ENCODE measurements at regions not wholly inside any gene's neighbourhood (a gene's known extent, or its start where the extent isn't known, plus 50 kb on each side); places are given as distances from the start of the nearest gene placed in this dataset.

DNA sequence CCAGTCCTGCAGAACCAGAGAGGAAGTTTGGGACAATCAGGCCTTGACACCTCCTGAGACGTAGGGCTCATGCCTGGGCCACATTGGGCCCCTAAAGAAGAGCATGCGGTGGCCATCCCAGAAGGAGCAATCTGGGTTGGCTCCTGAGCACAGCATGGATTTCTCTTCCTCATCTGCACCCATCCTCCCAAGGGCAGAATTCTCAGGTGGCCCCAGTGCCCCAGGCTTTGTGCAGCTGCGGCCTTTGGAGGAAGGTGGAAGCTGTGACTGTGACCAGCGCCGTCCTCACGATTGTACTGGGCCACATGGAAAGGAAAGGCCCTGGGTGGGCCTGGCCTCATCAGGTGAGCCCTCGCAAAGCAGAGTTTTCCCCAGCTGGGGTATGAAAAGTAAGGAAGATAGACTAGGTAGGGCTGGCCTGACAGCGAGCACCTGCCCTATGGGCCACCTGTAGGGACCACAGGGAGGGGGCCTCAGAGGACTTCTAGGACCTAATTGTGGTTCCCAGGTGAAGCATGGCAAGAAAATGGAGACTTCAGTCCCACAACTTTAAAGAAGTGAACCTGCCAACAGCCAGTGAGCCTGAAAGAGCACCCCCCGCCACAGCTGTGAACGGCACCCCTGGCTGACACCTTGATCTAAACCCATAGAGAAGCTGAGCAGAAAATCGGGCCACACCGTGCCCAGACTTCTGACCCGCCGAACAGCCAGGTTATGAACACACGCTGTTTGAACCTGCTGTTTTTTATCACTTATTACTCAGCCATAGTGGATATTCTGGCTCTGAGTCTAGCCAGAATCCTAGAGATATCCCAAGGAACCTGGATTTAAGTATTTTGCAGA lies 164.1 kb downstream of the IRX2 start:
- H3K36me3 ChIP-seq (replicated peaks; ENCODE audit: low read depth, low read length): no peaks in the 10 kb centered on the region
- H3K27me3 ChIP-seq (ENCODE audit: low read depth, low read length): no peaks in the 10 kb centered on the region
- no peaks in the 10 kb centered on the region for H3K9me3 ChIP-seq (ENCODE audit: insufficient read depth, low read length)
- H2AFZ ChIP-seq (ENCODE audit: low read depth, low read length): no peak overlapping the region
- no peaks in the 10 kb centered on the region for H4K20me1 ChIP-seq (ENCODE audit: insufficient read depth, low read length)
- no peak overlapping the region for H3K4me3 ChIP-seq (ENCODE audit: low read length)
- TF ChIP-seq EZH2phosphoT487 (IDR thresholded peaks at IDR 0.05; ENCODE audit: low read depth): no peak
- TF ChIP-seq CTCF (IDR thresholded peaks at IDR 0.05; ENCODE audit: low read depth, low read length): no peak
- no peaks in the 10 kb centered on the region for H3K79me2 ChIP-seq (ENCODE audit: low read length)
- no peak overlapping the region for H3K27ac ChIP-seq (ENCODE audit: low read length)
- H3K9ac ChIP-seq (ENCODE audit: low read length): no peak overlapping the region
- no peak overlapping the region for H3K4me2 ChIP-seq (ENCODE audit: low read length)
- no peaks in the 10 kb centered on the region for H3K4me1 ChIP-seq (ENCODE audit: low read length)

DNA sequence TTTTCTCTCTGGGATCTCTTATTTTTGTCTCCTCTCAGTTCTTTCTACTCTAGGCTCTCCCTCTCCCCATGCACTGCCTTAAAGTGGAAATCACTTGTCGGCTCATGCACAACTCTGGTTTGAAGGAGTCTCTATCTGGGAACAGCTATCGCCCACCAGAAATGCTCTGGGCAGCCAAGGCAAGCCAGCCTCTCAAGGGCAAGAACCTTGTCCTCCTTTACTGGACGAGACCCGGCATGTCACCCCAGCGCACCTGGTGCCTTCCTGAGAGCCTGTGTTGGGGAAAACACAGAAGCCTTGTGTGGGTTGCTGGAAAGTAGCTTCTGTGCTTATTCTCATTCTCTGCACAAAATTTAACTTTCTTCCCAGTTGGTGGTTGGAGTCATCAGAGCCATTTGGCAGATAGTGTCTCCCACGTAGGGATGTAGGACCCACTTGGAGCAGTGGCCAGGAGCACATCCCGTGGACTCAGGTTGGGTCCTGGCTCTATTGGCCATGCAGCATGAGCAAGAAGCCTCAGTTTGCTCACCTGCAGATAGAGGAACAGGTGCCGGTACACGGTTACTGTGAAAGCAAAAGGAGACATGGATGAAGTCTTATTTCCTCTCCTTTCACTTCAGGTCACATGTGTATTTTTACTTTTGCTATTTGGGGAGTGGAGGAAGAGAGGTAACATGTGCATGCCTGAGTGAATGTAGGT lies 165.3 kb downstream of the IRX2 start:
- no peak overlapping the region for H2AFZ ChIP-seq (ENCODE audit: low read depth, low read length)
- H4K20me1 ChIP-seq (ENCODE audit: insufficient read depth, low read length): no peaks in the 10 kb centered on the region
- no peaks in the 10 kb centered on the region for H3K27me3 ChIP-seq (ENCODE audit: low read depth, low read length)
- H3K9ac ChIP-seq (ENCODE audit: low read length): no peak overlapping the region
- H3K9me3 ChIP-seq (ENCODE audit: insufficient read depth, low read length): no peaks in the 10 kb centered on the region
- H3K4me1 ChIP-seq (ENCODE audit: low read length): no peaks in the 10 kb centered on the region
- TF ChIP-seq CTCF (IDR thresholded peaks at IDR 0.05; ENCODE audit: low read depth, low read length) (no peak), EZH2phosphoT487 (IDR thresholded peaks at IDR 0.05; ENCODE audit: low read depth) (no peak)
- H3K4me3 ChIP-seq (ENCODE audit: low read length): no peak overlapping the region
- no peaks in the 10 kb centered on the region for H3K79me2 ChIP-seq (ENCODE audit: low read length)
- H3K36me3 ChIP-seq (replicated peaks; ENCODE audit: low read depth, low read length): no peaks in the 10 kb centered on the region
- no peak overlapping the region for H3K4me2 ChIP-seq (ENCODE audit: low read length)
- H3K27ac ChIP-seq (ENCODE audit: low read length): no peak overlapping the region

- TF ChIP-seq CTCF (IDR thresholded peaks at IDR 0.05; ENCODE audit: low read depth, low read length): no peak
- TF ChIP-seq EZH2phosphoT487 (IDR thresholded peaks at IDR 0.05; ENCODE audit: low read depth): no peak
- no peak overlapping the region for H3K4me3 ChIP-seq (ENCODE audit: low read length)
- H3K9me3 ChIP-seq (ENCODE audit: insufficient read depth, low read length): no peaks in the 10 kb centered on the region
- no peak overlapping the region for H3K9ac ChIP-seq (ENCODE audit: low read length)
- no peaks in the 10 kb centered on the region for H3K4me1 ChIP-seq (ENCODE audit: low read length)
- H3K36me3 ChIP-seq (replicated peaks; ENCODE audit: low read depth, low read length): no peaks in the 10 kb centered on the region
- H3K4me2 ChIP-seq (ENCODE audit: low read length): no peak overlapping the region
- H4K20me1 ChIP-seq (ENCODE audit: insufficient read depth, low read length): no peaks in the 10 kb centered on the region
- no peaks in the 10 kb centered on the region for H3K79me2 ChIP-seq (ENCODE audit: low read length)
- H3K27me3 ChIP-seq (ENCODE audit: low read depth, low read length): no peaks in the 10 kb centered on the region
- no peak overlapping the region for H3K27ac ChIP-seq (ENCODE audit: low read length)
- no peak overlapping the region for H2AFZ ChIP-seq (ENCODE audit: low read depth, low read length)
Observed at GRCh38 chr5:2584579-2585269, 166.8 kb downstream of the IRX2 start.

- Histone ChIP-seq H4K20me1 (ENCODE audit: insufficient read depth, low read length) (no peaks in the 10 kb centered on the region), H3K4me2 (ENCODE audit: low read length) (no peak overlapping the region), H3K9me3 (ENCODE audit: insufficient read depth, low read length) (no peaks in the 10 kb centered on the region), H2AFZ (ENCODE audit: low read depth, low read length) (no peak overlapping the region), H3K4me1 (ENCODE audit: low read length) (no peaks in the 10 kb centered on the region), H3K27ac (ENCODE audit: low read length) (no peak overlapping the region), H3K27me3 (ENCODE audit: low read depth, low read length) (no peaks in the 10 kb centered on the region), H3K9ac (ENCODE audit: low read length) (no peak overlapping the region), H3K4me3 (ENCODE audit: low read length) (no peak overlapping the region), H3K79me2 (ENCODE audit: low read length) (no peaks in the 10 kb centered on the region), H3K36me3 (replicated peaks; ENCODE audit: low read depth, low read length) (no peaks in the 10 kb centered on the region)
- TF ChIP-seq EZH2phosphoT487 (IDR thresholded peaks at IDR 0.05; ENCODE audit: low read depth): no peak
- no peak for TF ChIP-seq CTCF (IDR thresholded peaks at IDR 0.05; ENCODE audit: low read depth, low read length)
Observed at GRCh38 chr5:2582507-2582906, 169.0 kb downstream of the IRX2 start.

All from OCI-LY3 (cell line).